NT2/D1 (cell line): ENCODE measurements at regions not wholly inside any gene's neighbourhood (a gene's known extent, or its start where the extent isn't known, plus 50 kb on each side); places are given as distances from the start of the nearest gene placed in this dataset.

Experiments
- DNase-seq: peaks from one replicate; pipeline ENCODE4 v3.0.0-alpha.2; 2011; ENCODE audit warnings: low read depth, low spot score
- H3K27me3 ChIP-seq: 2 replicates; pipeline ENCODE4 v1.6.0; 2011; ENCODE audit warnings: mild to moderate bottlenecking; ENCODE audit not compliant: insufficient read length, insufficient read depth
- H3K36me3 ChIP-seq: 2 replicates; pipeline ENCODE4 v1.6.1; 2011; ENCODE audit warnings: mild to moderate bottlenecking, low read length, mixed read lengths; ENCODE audit not compliant: insufficient read depth, insufficient read length
- H3K4me1 ChIP-seq: 2 replicates; pipeline ENCODE4 v1.5.1; 2011; ENCODE audit not compliant: insufficient read depth, insufficient read length
- H3K4me3 ChIP-seq: 2 replicates; pipeline ENCODE4 v1.5.1; 2011; ENCODE audit warnings: low read depth; ENCODE audit not compliant: insufficient read length
- H3K9ac ChIP-seq: 2 replicates; pipeline ENCODE4 v1.6.0; 2011; ENCODE audit warnings: low read depth; ENCODE audit not compliant: insufficient read length
- H3K9me3 ChIP-seq: 2 replicates; pipeline ENCODE4 v1.5.1; 2011; ENCODE audit warnings: mild to moderate bottlenecking, low read length; ENCODE audit not compliant: insufficient read depth
- SUZ12 ChIP-seq: IDR thresholded peaks from 2 replicates; pipeline ENCODE4 v1.6.1; 2011; ENCODE audit not compliant: insufficient read length, insufficient read depth; ENCODE audit errors: extremely low read depth
- YY1 ChIP-seq: IDR thresholded peaks from 2 replicates; pipeline ENCODE4 v1.6.1; 2011; ENCODE audit not compliant: insufficient read length, insufficient read depth
- ZNF274 ChIP-seq: IDR thresholded peaks from 2 replicates; pipeline ENCODE4 v1.6.1; 2011; ENCODE audit warnings: mild to moderate bottlenecking, low read depth, low read length

DNA sequence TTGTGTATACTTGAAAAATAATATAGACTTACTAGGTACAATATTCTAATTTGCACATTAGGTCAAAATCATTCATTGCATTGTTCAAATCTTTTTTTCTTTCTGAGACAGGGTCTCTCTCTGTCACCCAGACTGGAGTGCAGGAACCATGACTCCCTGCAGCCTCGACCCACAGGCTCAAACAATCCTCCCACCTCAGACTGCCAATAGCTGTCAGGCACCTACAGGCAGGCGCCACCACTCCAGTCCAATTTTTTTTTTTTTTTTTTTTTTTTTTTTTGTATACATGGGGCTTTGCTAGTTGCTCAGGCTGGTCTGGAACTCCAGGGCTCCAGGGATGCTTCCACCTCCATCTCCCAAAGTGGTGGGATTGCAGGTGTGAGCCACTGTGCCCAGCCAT, 656.9 kb downstream of the KCNT2 start:
- Histone ChIP-seq H3K4me3 (no peak overlapping the region), H3K36me3 (no peaks in the 10 kb centered on the region), H3K9ac (no peak overlapping the region), H3K9me3 (no peaks in the 10 kb centered on the region), H3K27me3 (no peaks in the 10 kb centered on the region), H3K4me1 (no peaks in the 10 kb centered on the region)
- DNase-seq = no peak
- TF ChIP-seq ZNF274 = no peak
- no peak for TF ChIP-seq YY1
- TF ChIP-seq SUZ12 = no peak

DNA sequence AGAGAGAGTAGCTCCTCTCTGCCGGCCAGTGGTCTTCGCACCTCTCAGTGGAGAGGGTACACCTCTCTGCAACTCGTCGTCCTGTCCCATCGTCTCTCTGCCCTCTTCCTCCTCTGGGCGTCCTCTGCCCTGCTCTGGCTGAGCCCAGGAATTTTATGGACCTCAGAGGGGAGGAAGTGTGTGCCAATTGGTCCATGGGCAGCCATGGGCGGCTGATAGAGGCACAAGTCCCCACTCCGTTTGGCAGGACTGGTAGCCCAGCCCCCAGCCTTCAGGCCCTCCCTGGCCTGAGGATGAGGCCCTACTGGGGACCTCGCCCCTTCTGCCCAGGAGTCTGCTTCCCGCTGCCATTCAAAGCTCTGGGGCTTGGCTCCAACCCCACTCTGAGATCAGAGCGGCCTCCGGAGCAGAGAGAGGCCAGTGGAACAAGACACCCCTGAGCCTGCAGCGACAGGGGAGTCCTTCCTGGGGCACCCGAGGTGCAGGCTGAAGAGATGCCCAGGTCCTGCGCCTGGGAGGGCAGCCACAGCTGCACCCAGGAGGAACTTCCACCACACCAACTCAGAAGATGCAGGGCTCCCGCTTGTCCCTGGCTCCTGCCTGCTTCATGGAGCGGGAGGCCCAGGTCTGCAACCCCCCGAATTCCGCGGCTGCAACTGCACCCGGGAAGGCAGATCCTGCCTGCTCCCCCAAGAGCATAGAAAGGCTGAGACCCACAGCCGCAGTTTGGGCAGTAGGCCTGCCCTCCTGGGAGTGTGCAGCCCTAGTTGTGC, 659.9 kb downstream of the KCNT2 start:
- Histone ChIP-seq H3K27me3 (no peaks in the 10 kb centered on the region), H3K9ac (no peak overlapping the region), H3K4me3 (no peak overlapping the region), H3K36me3 (no peaks in the 10 kb centered on the region), H3K4me1 (no peaks in the 10 kb centered on the region), H3K9me3 (no peaks in the 10 kb centered on the region)
- DNase-seq = no peak
- TF ChIP-seq ZNF274 (no peak), SUZ12 (no peak), YY1 (no peak)

DNA sequence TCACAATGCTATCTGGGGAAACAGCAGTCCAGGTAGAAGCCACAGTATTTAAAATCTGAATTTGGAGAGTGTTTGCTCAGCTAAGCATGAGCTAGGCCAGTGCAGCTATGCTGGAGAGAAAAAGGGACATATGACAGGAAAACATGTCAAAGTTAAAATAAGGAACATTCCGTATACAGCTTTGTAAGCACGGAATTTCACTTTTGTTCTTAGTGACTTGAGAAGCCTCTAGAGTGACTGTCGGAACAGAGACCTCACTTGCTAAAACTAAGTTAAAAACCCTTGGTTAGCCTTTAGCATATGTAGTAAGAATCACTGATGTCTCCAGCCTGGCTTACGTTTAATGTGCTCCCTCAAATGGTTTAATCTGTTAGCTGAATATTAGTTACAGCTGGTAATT, 661.7 kb downstream of the KCNT2 start:
- Histone ChIP-seq H3K27me3 (no peaks in the 10 kb centered on the region), H3K4me1 (no peaks in the 10 kb centered on the region), H3K9ac (no peak overlapping the region), H3K36me3 (no peaks in the 10 kb centered on the region), H3K4me3 (no peak overlapping the region), H3K9me3 (no peaks in the 10 kb centered on the region)
- no peak for DNase-seq
- TF ChIP-seq YY1 (no peak), ZNF274 (no peak), SUZ12 (no peak)

DNA sequence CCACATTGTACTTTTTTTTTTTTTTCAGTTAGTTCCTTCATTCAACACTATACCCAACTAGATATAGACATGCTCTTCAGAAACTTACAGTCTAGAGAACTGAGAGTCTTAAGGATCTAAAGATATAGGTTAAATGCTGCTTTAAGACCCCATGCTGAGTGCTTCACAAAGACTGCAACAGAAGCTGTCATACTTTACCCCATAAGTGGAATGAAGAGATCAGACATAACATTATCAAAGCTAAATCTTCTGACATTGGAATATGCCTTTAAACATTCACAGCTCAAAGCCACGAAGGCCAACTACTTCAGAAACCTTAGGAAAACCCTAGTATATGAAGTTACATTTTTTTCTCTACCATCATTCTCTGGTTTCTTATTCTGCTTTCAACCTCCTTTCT, 666.4 kb downstream of the KCNT2 start:
- no peak for TF ChIP-seq ZNF274
- no peak for TF ChIP-seq YY1
- no peaks in the 10 kb centered on the region for H3K4me1 ChIP-seq
- no peaks in the 10 kb centered on the region for H3K36me3 ChIP-seq
- DNase-seq = no peak
- H3K27me3 ChIP-seq = no peaks in the 10 kb centered on the region
- H3K9ac ChIP-seq = no peak overlapping the region
- no peaks in the 10 kb centered on the region for H3K9me3 ChIP-seq
- no peak overlapping the region for H3K4me3 ChIP-seq

DNA sequence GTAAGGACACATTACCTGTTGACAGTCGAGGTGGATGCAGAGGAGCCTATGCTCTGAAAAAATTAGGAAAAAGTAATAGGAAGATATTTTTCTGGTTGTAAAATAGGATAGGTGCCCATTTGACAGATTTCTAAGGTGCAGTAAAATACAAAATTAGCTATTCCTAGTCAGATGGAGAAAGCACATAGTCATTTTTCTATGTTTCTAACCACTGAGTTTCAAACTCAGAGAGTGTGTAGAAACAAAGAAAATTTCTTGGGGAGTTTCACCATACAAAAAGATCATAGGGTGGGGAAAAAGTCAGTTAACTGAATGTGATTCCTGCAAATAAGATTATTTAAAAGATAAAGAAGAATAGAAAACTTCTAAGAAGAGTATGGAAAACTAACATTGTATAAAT, 666.9 kb downstream of the KCNT2 start:
- Histone ChIP-seq H3K36me3 (no peaks in the 10 kb centered on the region), H3K27me3 (no peaks in the 10 kb centered on the region), H3K4me3 (no peak overlapping the region), H3K9me3 (no peaks in the 10 kb centered on the region), H3K9ac (no peak overlapping the region), H3K4me1 (no peaks in the 10 kb centered on the region)
- no peak for DNase-seq
- TF ChIP-seq YY1 = no peak
- TF ChIP-seq ZNF274 = no peak
- TF ChIP-seq SUZ12 = no peak

DNA sequence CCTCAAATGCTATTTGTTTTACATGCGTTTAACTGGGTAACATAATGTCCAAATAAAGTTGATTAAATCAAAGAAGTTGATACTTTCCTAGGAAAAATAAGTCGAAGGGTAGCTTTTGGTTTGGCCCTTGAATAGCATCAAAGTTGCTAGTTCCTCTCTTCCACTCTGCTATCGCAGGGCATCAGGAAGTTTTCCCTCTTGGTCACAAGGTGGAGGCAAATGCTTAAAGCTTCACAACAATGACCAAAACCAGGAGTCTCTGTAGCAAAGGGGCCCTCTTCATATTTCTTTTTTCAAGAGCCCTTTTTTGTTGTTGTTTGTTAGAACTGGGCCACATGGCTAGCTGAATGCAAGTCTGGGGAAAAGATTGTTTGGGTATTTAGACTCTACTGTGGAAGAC, 668.4 kb downstream of the KCNT2 start:
- peak; percentile 42 for DNase-seq
- Histone ChIP-seq H3K27me3 (no peaks in the 10 kb centered on the region), H3K4me3 (no peak overlapping the region), H3K9ac (no peak overlapping the region), H3K36me3 (no peaks in the 10 kb centered on the region), H3K4me1 (no peaks in the 10 kb centered on the region), H3K9me3 (no peaks in the 10 kb centered on the region)
- TF ChIP-seq YY1 (no peak), SUZ12 (no peak), ZNF274 (no peak)

DNA sequence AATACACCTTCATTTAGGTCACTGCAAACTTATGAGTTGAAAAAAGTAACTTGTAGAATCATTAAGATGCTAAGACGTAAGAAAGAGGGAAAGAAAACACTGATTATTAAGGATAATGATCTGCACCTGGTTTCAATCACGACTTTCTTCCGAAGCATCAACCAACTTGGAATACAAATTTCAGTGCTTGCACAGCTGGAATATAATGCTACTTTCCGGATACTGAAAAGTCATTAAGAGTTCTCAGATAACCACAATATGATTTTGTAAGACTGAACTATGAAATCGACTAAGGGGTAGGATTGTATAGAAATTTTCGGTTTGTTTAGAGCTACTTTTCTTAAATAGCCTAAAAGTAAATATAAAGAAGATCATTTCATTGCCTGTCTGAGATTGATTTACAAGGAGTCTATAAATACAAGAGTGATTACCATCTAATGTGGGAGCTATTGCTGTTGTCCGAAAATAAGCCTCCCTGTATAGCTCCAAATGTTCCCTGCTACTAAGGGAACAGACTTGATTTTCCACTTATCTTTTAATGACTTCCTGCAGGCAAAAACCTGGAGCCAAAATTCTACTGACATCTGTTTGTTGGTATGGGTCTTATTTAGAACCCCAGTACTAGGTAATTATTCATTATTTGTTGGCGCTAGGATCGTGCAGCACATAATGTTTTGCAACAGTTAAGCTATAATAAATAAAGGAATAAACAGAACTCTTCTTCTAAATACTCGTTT, 673.3 kb downstream of the KCNT2 start:
- Histone ChIP-seq H3K27me3 (no peaks in the 10 kb centered on the region), H3K9ac (no peak overlapping the region), H3K4me3 (no peak overlapping the region), H3K36me3 (no peaks in the 10 kb centered on the region), H3K9me3 (no peaks in the 10 kb centered on the region), H3K4me1 (no peaks in the 10 kb centered on the region)
- DNase-seq = no peak
- TF ChIP-seq SUZ12 (no peak), YY1 (no peak), ZNF274 (no peak)
